GM18508 (cell line): ENCODE measurements at regions not wholly inside any gene's neighbourhood (a gene's known extent, or its start where the extent isn't known, plus 50 kb on each side); places are given as distances from the start of the nearest gene placed in this dataset.

Experiments used
- ATAC-seq: cut with Tn5 transposase; IDR thresholded peaks from one replicate; pipeline ENCODE4 v1.9.1; 2021; ENCODE audit warnings: moderate number of reproducible peaks; ENCODE audit not compliant: insufficient read depth, unreplicated experiment

GRCh38 chr6:132972254-132972653 lies 157.9 kb downstream of the RPS12 start:
- ATAC-seq = no peak

- ATAC-seq = no peak
These were observed 158.6 kb downstream of the RPS12 start for GRCh38 chr6:132972971-132973370.

- no peak for ATAC-seq
These were observed 159.2 kb downstream of the RPS12 start for GRCh38 chr6:132973514-132973993.

GRCh38 chr6:132974122-132974521 lies 159.8 kb downstream of the RPS12 start:
- no peak for ATAC-seq

GRCh38 chr6:132977413-132977812 lies 163.0 kb downstream of the RPS12 start:
- no peak for ATAC-seq

DNA sequence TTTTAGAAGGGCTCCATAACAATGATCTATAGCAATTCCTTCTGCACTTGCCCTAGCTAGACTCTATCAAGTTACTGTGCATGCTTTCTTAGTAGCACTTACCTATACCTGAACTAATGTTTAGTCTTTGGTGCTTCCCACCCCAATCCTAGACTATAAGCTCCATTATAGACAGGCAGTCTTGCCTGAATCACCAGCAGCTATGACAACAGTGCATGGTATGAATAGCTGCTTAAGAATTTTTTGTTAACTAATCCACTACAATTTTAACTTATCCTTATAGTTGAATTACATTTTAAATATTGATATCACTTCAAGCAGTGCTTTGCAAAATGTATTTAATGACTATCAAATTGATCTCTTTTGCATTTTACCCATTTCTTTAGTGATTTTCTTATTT lies 164.3 kb downstream of the RPS12 start:
- ATAC-seq = no peak

GRCh38 chr6:132993738-132994137 lies 179.4 kb downstream of the RPS12 start:
- ATAC-seq = no peak

GRCh38 chr6:132995009-132995408 lies 180.6 kb downstream of the RPS12 start:
- ATAC-seq = no peak

GRCh38 chr6:132995432-132995831 lies 181.1 kb downstream of the RPS12 start:
- ATAC-seq = no peak

- ATAC-seq = no peak
These were observed 184.0 kb downstream of the RPS12 start for GRCh38 chr6:132998418-132998817.

GRCh38 chr6:133001040-133001565 lies 186.7 kb downstream of the RPS12 start:
- ATAC-seq = no peak

- no peak for ATAC-seq
These were observed 190.0 kb downstream of the RPS12 start for GRCh38 chr6:133004304-133004884.

DNA sequence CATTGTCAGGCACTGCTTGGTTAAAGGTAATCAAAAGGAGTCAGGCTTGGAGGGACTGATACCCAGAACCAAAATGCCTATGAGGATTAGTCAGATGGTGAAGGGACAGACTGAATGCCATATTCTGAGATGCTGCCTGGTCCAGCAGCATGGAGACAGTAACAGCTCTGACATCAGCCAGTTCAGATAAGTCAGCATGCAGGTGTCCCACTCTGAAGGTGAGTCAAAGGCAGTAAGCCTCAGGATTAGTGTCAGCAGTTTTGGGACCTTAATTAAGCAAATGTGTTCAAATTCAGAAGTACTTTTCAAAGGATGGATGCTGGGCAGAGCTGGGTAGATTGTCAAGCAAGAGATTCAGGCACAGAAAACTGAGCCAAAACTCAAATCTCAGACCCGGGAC lies 198.4 kb downstream of the RPS12 start:
- no peak for ATAC-seq

DNA sequence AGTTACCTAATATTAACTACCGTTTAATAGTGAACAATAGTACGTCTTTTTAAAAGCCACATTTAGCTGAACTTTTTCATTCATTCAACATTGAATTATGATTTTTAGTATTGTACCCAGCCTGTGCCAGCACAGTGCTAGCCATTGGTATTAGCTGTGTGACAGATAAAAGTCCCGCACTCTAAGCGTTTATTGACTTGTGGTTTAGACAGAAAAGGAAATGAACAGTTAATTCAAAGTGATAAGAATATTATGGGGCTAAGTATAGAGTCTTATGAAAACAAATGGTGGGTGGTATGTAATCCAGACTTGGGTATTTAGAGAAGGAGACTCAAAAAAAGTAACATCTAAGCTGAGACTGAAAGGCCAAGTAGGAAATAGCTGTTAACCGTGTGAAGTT lies 202.3 kb downstream of the RPS12 start:
- ATAC-seq = no peak

- no peak for ATAC-seq
These were observed 203.2 kb downstream of the RPS12 start for GRCh38 chr6:133017581-133017980.

- no peak for ATAC-seq
These were observed 212.3 kb downstream of the RPS12 start for GRCh38 chr6:133026705-133027104.

GRCh38 chr6:133033263-133033662 lies 207.9 kb upstream of the EYA4 start:
- no peak for ATAC-seq

- ATAC-seq = no peak
These were observed 206.5 kb upstream of the EYA4 start for GRCh38 chr6:133034509-133035206.

GRCh38 chr6:133040094-133040802 lies 200.9 kb upstream of the EYA4 start:
- no peak for ATAC-seq

- no peak for ATAC-seq
These were observed 200.2 kb upstream of the EYA4 start for GRCh38 chr6:133040803-133041419.
